Chondrocyte (in vitro differentiated cells): ENCODE measurements at regions not wholly inside any gene's neighbourhood (a gene's known extent, or its start where the extent isn't known, plus 50 kb on each side); places are given as distances from the start of the nearest gene placed in this dataset.

ENCODE experiments used
- DNase-seq: peaks from one replicate; pipeline ENCODE4 v3.0.0; 2021; ENCODE audit warnings: mixed read lengths, low spot score
- H3K27ac Mint-ChIP-seq: one replicate; pipeline ENCODE4 v1.8.0; 2021; ENCODE audit warnings: mild to moderate bottlenecking, moderate library complexity, mixed read lengths; ENCODE audit not compliant: unreplicated experiment
- H3K27me3 Mint-ChIP-seq: 2 replicates; pipeline ENCODE4 v1.8.0; 2021; ENCODE audit warnings: low read depth, mixed read lengths
- H3K36me3 Mint-ChIP-seq: 2 replicates; pipeline ENCODE4 v1.8.0; 2021; ENCODE audit warnings: low read depth, mixed read lengths
- H3K4me1 Mint-ChIP-seq: 2 replicates; pipeline ENCODE4 v1.8.0; 2021; ENCODE audit warnings: low read depth, mild to moderate bottlenecking, mixed read lengths
- H3K4me3 Mint-ChIP-seq: one replicate; pipeline ENCODE4 v1.8.0; 2021; ENCODE audit warnings: mild to moderate bottlenecking, moderate library complexity, mixed read lengths; ENCODE audit not compliant: unreplicated experiment
- H3K9me3 Mint-ChIP-seq: 2 replicates; pipeline ENCODE4 v1.8.0; 2021; ENCODE audit warnings: low read depth, mixed read lengths
- TF ChIP-seq, protein P1 (sequence below): fragments of 200-600 bp; sonication (generic); IDR thresholded peaks from 2 replicates; pipeline ENCODE4 v1.5.0; 2021; ENCODE audit warnings: antibody characterized with exemption, mild to moderate bottlenecking, moderate library complexity

DNA sequence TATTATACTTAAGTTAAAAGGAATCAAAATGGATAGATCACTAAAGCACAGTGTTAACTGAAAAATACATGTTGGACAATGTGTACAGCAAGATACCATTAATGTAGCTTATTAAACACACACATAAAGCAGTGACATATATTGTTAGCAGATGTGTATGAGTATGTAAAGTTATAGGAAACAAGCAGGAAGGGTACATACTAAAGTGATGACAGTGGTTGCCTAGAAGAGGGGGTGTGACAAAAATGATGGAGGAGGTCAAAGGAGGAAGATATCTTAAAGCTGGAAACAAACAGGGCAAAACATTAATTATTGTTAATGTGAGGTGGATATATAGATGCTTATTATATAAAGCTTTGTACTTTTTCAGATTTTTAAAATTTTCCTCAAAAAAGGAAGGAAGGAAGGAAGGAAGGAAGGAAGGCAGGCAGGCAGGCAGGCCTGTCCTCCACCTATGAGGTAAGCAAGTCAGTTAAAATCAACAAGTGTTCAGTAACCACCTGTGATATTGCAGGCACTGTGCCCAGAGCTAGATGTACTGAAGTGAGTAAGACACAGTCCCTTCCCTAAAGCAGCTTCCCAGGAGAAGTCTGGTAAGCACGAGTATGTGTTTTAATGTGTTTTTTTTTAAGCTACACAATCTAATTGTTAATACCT, 252.9 kb upstream of the NR5A2 start:
- Mint-ChIP-seq H3K27ac (no peak overlapping the region), H3K27me3 (peaks cover 23% of the 10 kb centered on the region), H3K9me3 (no peaks in the 10 kb centered on the region), H3K4me3 (no peak overlapping the region), H3K36me3 (peaks cover 2% of the 10 kb centered on the region), H3K4me1 (no peaks in the 10 kb centered on the region)
- TF ChIP-seq, protein P1, sequence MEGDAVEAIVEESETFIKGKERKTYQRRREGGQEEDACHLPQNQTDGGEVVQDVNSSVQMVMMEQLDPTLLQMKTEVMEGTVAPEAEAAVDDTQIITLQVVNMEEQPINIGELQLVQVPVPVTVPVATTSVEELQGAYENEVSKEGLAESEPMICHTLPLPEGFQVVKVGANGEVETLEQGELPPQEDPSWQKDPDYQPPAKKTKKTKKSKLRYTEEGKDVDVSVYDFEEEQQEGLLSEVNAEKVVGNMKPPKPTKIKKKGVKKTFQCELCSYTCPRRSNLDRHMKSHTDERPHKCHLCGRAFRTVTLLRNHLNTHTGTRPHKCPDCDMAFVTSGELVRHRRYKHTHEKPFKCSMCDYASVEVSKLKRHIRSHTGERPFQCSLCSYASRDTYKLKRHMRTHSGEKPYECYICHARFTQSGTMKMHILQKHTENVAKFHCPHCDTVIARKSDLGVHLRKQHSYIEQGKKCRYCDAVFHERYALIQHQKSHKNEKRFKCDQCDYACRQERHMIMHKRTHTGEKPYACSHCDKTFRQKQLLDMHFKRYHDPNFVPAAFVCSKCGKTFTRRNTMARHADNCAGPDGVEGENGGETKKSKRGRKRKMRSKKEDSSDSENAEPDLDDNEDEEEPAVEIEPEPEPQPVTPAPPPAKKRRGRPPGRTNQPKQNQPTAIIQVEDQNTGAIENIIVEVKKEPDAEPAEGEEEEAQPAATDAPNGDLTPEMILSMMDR, result no peak
- DNase-seq, result no peak

DNA sequence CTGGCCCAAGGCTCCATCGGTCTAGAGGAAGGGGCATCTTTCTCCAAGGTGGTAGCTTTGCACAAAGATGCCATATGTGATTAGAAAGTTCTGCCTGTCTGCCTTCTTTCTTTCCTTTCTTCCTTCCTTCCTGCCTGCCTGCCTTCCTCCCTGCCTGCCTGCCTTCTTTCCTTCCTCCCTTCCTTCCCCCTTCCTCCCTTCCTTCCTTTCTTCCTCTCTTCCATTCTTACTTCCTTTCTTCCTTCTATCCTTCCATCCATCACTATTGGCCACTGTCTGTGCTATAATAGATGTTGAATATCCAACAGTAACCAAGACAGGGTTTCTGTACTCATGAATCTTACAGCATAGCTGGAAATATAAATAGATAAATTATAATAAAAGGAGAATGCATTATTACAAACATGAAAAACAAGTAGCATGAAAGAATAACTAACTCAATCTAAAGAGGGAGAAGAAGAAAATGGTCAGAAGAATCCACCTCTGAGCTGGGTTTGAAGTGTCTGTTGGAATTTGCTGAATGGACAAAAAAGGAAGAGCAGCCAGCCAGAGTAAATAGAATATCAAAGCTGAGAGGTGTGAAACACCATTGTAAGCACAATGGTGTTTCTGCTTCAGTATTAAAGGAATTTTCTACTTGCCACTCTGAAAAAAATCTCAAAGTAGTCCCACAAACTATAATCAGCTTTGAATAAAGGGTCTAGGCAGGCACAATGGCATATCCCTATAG, 250.6 kb upstream of the NR5A2 start:
- TF ChIP-seq, protein P1, result no peak
- no peak for DNase-seq
- Mint-ChIP-seq H3K9me3 (peaks cover 3% of the 10 kb centered on the region), H3K4me3 (no peak overlapping the region), H3K4me1 (no peaks in the 10 kb centered on the region), H3K27me3 (peaks cover 18% of the 10 kb centered on the region), H3K27ac (no peak overlapping the region), H3K36me3 (peaks cover 2% of the 10 kb centered on the region)

DNA sequence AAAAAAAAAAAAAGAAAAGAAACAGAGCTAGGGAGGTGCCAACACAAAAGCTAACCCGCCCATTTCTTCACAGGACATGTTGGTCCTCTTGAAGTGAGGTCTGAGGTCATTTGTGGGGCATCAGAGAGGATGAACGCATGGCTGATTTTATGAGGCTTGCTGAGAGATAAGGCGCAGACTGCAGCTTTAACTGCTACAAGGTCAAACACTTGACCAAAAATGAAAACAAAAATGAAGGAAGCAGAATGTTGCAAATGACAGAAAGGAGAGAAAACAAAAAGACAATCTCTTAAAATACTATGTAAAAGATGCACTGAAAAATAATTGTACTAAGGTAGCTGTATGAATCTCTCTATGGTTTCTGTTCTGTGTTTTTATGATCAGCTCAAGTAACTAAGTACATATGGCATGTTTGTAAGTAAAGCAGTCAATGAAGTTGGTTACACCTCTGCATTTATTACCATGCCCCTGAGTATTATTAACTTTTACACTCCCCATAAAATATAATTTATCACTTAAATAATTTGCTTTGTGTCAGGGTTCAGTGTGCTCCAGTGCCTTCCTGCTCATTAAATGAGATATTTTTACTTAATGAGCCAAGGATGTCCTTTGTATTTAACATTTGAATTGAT, 249.1 kb upstream of the NR5A2 start:
- no peaks in the 10 kb centered on the region for H3K4me1 Mint-ChIP-seq
- peaks cover 3% of the 10 kb centered on the region for H3K9me3 Mint-ChIP-seq
- H3K27me3 Mint-ChIP-seq, result peaks cover 14% of the 10 kb centered on the region
- no peak overlapping the region for H3K4me3 Mint-ChIP-seq
- peaks cover 2% of the 10 kb centered on the region for H3K36me3 Mint-ChIP-seq
- TF ChIP-seq, protein P1, result no peak
- no peak overlapping the region for H3K27ac Mint-ChIP-seq
- no peak for DNase-seq

DNA sequence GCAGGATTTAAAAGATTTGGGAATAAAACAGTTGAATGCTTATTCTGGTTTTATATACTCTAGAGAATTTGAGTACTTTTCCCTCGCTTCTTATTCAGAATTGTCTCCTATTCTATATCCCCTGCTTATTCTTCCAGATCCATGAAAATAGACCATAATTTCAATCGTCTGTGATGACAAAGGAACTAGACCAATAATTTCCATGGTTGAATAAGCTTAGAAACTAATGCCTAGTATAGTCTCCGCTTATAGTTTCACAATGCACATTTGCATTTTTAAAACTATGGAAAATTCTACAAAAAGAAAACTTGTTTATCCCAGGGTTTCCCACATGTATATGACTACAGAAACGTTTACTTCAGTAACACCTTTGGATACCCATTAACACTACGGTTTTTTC, 247.4 kb upstream of the NR5A2 start:
- H3K4me3 Mint-ChIP-seq, result no peak overlapping the region
- peaks cover 10% of the 10 kb centered on the region for H3K27me3 Mint-ChIP-seq
- peaks cover 3% of the 10 kb centered on the region for H3K9me3 Mint-ChIP-seq
- TF ChIP-seq, protein P1, result no peak
- H3K27ac Mint-ChIP-seq, result no peak overlapping the region
- no peaks in the 10 kb centered on the region for H3K36me3 Mint-ChIP-seq
- no peaks in the 10 kb centered on the region for H3K4me1 Mint-ChIP-seq
- DNase-seq, result no peak

DNA sequence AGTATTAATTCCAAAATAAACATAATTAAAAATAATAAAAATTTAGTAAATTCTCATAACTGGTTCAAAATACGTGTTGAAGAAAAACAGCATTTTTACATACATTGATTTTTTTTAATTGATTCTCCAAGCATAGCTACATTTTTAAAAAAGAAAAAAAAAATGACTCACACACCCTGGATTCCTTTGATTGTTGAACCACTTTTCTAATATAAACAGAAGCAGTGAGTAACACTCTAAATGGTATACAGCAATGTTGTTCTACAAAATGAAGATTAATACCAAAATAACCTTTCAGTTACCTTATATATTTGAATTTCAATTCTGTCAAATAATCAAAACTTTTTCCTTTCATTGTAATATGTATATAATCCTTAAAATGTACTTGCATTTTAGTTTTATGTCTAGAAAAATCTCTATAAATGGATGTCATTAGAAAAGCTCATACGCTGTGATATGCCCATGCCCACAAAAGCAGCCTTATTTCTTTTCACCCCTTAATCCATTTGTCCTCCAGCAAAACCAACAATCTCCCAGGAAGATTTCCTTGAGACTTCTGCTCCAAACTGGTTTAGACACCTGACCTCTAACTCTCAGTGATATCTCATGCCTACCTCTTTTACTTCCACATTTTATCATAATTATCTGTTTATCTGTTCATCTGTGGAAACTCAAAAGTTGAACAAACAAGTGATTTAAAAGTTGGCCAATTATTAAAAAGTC, 246.4 kb upstream of the NR5A2 start:
- Mint-ChIP-seq H3K9me3 (peaks cover 3% of the 10 kb centered on the region), H3K27me3 (peaks cover 4% of the 10 kb centered on the region), H3K27ac (no peak overlapping the region), H3K36me3 (no peaks in the 10 kb centered on the region), H3K4me3 (no peak overlapping the region), H3K4me1 (no peaks in the 10 kb centered on the region)
- DNase-seq, result no peak
- TF ChIP-seq, protein P1, result no peak
